Mesenchymal stem cell (in vitro differentiated cells and primary cell): ENCODE measurements at regions not wholly inside any gene's neighbourhood (a gene's known extent, or its start where the extent isn't known, plus 50 kb on each side); places are given as distances from the start of the nearest gene placed in this dataset.

Experiments used
- DNase-seq: peaks from one replicate; pipeline ENCODE4 v3.0.0-alpha.2; 2013
- H2AFZ ChIP-seq: one replicate; pipeline ENCODE4 v1.6.1; 2013; ENCODE audit warnings: low read depth, mild to moderate bottlenecking, control low read depth, inconsistent platforms, low read length, moderate library complexity
- H2AK5ac ChIP-seq: 2 replicates; pipeline ENCODE4 v1.6.1; 2013; ENCODE audit warnings: low read length, moderate library complexity, mild to moderate bottlenecking, inconsistent platforms; ENCODE audit not compliant: severe bottlenecking
- H2BK120ac ChIP-seq: one replicate; pipeline ENCODE4 v1.6.1; 2013; ENCODE audit warnings: low read depth, mild to moderate bottlenecking, inconsistent platforms, low read length, moderate library complexity
- H2BK12ac ChIP-seq, 2 experiments: one replicate each; pipeline ENCODE4 v1.6.1; 2013; ENCODE audit warnings: inconsistent platforms in 2 of 2, low read length in 2 of 2, mild to moderate bottlenecking in 2 of 2, moderate library complexity in 2 of 2, control low read depth in 1 of 2
- H2BK15ac ChIP-seq: one replicate; pipeline ENCODE4 v1.6.1; 2013; ENCODE audit warnings: mild to moderate bottlenecking, low read depth, inconsistent platforms; ENCODE audit not compliant: poor library complexity, severe bottlenecking
- H2BK5ac ChIP-seq: 2 replicates; pipeline ENCODE4 v1.6.1; 2013; ENCODE audit warnings: low read depth, mild to moderate bottlenecking, low read length, control low read depth, inconsistent platforms; ENCODE audit not compliant: poor library complexity, severe bottlenecking
- H3K14ac ChIP-seq, 2 experiments: one replicate each; pipeline ENCODE4 v1.6.1; 2013; ENCODE audit warnings: inconsistent platforms in 2 of 2, low read length in 2 of 2, control low read depth in 1 of 2, mild to moderate bottlenecking in 1 of 2, moderate library complexity in 1 of 2
- H3K18ac ChIP-seq, 2 experiments: one replicate each; pipeline ENCODE4 v1.6.1; 2013; ENCODE audit warnings: inconsistent platforms in 2 of 2, low read length in 2 of 2, control low read depth in 1 of 2, low read depth in 1 of 2, mild to moderate bottlenecking in 1 of 2
- H3K23ac ChIP-seq, 2 experiments: one replicate each; pipeline ENCODE4 v1.6.1; 2013; ENCODE audit warnings: inconsistent platforms in 2 of 2, low read length in 2 of 2, mild to moderate bottlenecking in 2 of 2, moderate library complexity in 2 of 2, control low read depth in 1 of 2
- H3K27ac ChIP-seq: 2 replicates; pipeline ENCODE4 v1.5.1; 2013; ENCODE audit warnings: mild to moderate bottlenecking, moderate library complexity, low read length, control low read depth, inconsistent platforms; ENCODE audit not compliant: poor library complexity, severe bottlenecking
- H3K27me3 ChIP-seq, 2 experiments: 2 replicates each; pipeline versions ENCODE4 v1.6.1 to v1.7.0; 2013; ENCODE audit warnings: low read length in 2 of 2, mild to moderate bottlenecking in 2 of 2, moderate library complexity in 2 of 2, control low read depth in 1 of 2, inconsistent platforms in 1 of 2; ENCODE audit not compliant: control insufficient read depth in 1 of 2, insufficient read depth in 1 of 2
- H3K36me3 ChIP-seq, 2 experiments: 2 replicates each; pipeline versions ENCODE4 v1.6.1 to v1.7.0; 2013; ENCODE audit warnings: low read length in 2 of 2, control low read depth in 1 of 2, inconsistent platforms in 1 of 2, low read depth in 1 of 2, mild to moderate bottlenecking in 1 of 2; ENCODE audit not compliant: insufficient read depth in 2 of 2, control insufficient read depth in 1 of 2
- H3K4ac ChIP-seq, 2 experiments: one replicate each; pipeline ENCODE4 v1.6.1; 2013; ENCODE audit warnings: inconsistent platforms in 2 of 2, low read length in 2 of 2, mild to moderate bottlenecking in 2 of 2, moderate library complexity in 2 of 2, control low read depth in 1 of 2, low read depth in 1 of 2
- H3K4me1 ChIP-seq: 2 replicates; pipeline ENCODE4 v1.6.1; 2013; ENCODE audit warnings: low read depth, low read length, control low read depth; ENCODE audit not compliant: control insufficient read depth, insufficient read depth
- H3K4me2 ChIP-seq: 2 replicates; pipeline ENCODE4 v1.6.1; 2013; ENCODE audit warnings: low read length, mild to moderate bottlenecking, inconsistent platforms; ENCODE audit not compliant: poor library complexity, severe bottlenecking
- H3K4me3 ChIP-seq, 2 experiments: 2 replicates each; pipeline versions ENCODE4 v1.5.1 to v1.7.0; 2013; ENCODE audit warnings: low read length in 2 of 2, mild to moderate bottlenecking in 2 of 2, control low read depth in 1 of 2, low read depth in 1 of 2; ENCODE audit not compliant: insufficient read depth in 1 of 2
- H3K79me1 ChIP-seq: replicated peaks from 2 replicates; pipeline ENCODE4 v1.6.1; 2013; ENCODE audit warnings: mild to moderate bottlenecking, control low read depth, low read length, inconsistent platforms; ENCODE audit not compliant: poor library complexity, severe bottlenecking
- H3K9ac ChIP-seq: 2 replicates; pipeline ENCODE4 v1.7.0; 2013; ENCODE audit warnings: mild to moderate bottlenecking, low read length, moderate library complexity
- H3K9me3 ChIP-seq: 2 replicates; pipeline ENCODE4 v1.7.0; 2013; ENCODE audit warnings: mild to moderate bottlenecking, low read length; ENCODE audit not compliant: control insufficient read depth
- H4K8ac ChIP-seq: one replicate; pipeline ENCODE4 v1.6.1; 2013; ENCODE audit warnings: inconsistent platforms, mild to moderate bottlenecking, low read length, moderate library complexity
- H4K91ac ChIP-seq: one replicate; pipeline ENCODE4 v1.6.1; 2013; ENCODE audit warnings: mild to moderate bottlenecking, low read length, inconsistent platforms
- WGBS: methylation state at CpG from one replicate; pipeline ENCODE4 v1.1.7; 2013; ENCODE audit warnings: mixed read lengths; 5-methylcytosine and 5-hydroxymethylcytosine counted together

DNA sequence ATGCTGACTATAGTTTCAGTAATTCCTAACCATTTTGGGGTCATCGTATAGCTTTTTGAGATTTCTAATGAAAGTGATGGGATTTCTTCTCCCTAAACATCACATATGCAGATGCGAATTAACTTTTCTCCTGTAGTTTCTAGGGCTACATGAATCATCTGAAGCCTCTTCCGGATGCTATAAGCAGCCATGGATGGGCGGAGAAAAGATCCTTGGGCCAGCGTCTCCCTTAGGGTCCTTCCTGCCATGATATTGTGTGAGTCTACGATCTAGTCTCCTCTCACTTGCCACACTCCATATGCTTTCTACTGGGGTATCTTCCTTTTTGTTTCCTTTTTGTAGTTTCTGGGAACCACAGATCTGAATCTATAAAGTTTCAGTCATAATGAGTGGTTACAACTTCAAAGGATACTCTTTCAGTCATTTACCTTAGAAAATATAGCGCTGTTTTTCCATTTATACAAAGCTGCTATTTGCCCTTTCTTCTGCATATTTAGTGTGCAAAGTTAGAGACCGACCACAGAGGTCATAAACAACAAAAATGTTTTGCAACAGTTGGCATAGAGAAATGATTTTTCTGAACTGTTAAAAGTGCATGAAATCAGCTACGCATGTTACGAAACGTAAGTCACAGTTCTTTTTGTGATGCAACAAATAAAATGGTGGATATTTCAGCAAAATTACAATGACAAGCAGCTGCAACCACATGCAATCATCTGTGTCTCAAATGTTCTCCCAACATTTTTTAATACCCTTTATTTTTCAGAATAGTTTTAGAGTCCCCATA, 396.2 kb upstream of the SLC35B3 start:
- no peak overlapping the region for H3K14ac ChIP-seq
- H3K4ac ChIP-seq, result no peak overlapping the region
- H3K27me3 ChIP-seq, result no peaks in the 10 kb centered on the region
- H3K9me3 ChIP-seq, result peaks cover 5% of the 10 kb centered on the region
- no peak overlapping the region for H2AK5ac ChIP-seq
- no peaks in the 10 kb centered on the region for H3K4me1 ChIP-seq
- no peak overlapping the region for H3K4me3 ChIP-seq
- no peak overlapping the region for H4K8ac ChIP-seq
- H4K91ac ChIP-seq, result no peak overlapping the region
- H3K23ac ChIP-seq, result no peak overlapping the region
- H3K9ac ChIP-seq, result no peak overlapping the region
- H2BK12ac ChIP-seq, result no peak overlapping the region
- no peaks in the 10 kb centered on the region for H3K36me3 ChIP-seq
- no peak overlapping the region for H3K27ac ChIP-seq
- no peak overlapping the region for H2AFZ ChIP-seq
- no peak overlapping the region for H3K18ac ChIP-seq
- 80% methylated on average over 9 of the region's 11 CpGs for WGBS
- H2BK15ac ChIP-seq, result no peak overlapping the region
- no peak for DNase-seq
- H3K4me2 ChIP-seq, result no peak overlapping the region
- H3K79me1 ChIP-seq, result no peaks in the 10 kb centered on the region
- H2BK5ac ChIP-seq, result no peak overlapping the region
- H2BK120ac ChIP-seq, result no peak overlapping the region

DNA sequence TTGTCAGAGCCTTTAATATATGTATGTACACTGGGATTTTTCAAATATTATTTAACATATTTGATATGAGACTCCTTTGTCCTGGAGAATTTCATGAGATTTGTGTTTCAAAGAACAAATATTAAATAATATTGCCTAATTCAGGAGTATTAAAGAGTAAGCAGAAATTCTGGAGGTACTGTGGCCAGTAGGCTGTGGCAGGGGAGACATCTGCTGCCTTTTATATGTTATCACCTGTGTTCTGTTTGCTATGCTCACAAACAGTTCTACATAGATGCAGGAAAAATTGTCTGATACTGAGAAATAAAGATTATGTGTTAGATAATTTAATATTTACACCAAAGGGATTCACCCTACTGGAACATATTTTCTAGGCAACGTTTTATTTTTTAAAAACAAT, 395.4 kb upstream of the SLC35B3 start:
- no peak overlapping the region for H3K14ac ChIP-seq
- no peak overlapping the region for H3K23ac ChIP-seq
- no peak overlapping the region for H3K9ac ChIP-seq
- H2BK120ac ChIP-seq, result no peak overlapping the region
- H3K4me1 ChIP-seq, result no peaks in the 10 kb centered on the region
- no peak overlapping the region for H4K91ac ChIP-seq
- no peak overlapping the region for H2BK5ac ChIP-seq
- H4K8ac ChIP-seq, result no peak overlapping the region
- H2BK15ac ChIP-seq, result no peak overlapping the region
- no CpG with 5 or more reads among the region's 1 CpG for WGBS
- no peak overlapping the region for H2AK5ac ChIP-seq
- no peaks in the 10 kb centered on the region for H3K79me1 ChIP-seq
- no peak for DNase-seq
- H3K9me3 ChIP-seq, result peaks cover 5% of the 10 kb centered on the region
- no peak overlapping the region for H3K4ac ChIP-seq
- no peak overlapping the region for H2BK12ac ChIP-seq
- no peaks in the 10 kb centered on the region for H3K36me3 ChIP-seq
- H3K27me3 ChIP-seq, result no peaks in the 10 kb centered on the region
- no peak overlapping the region for H3K18ac ChIP-seq
- no peak overlapping the region for H2AFZ ChIP-seq
- no peak overlapping the region for H3K4me3 ChIP-seq
- H3K27ac ChIP-seq, result no peak overlapping the region
- H3K4me2 ChIP-seq, result no peak overlapping the region

GRCh38 chr6:8829796-8830195, 394.5 kb upstream of the SLC35B3 start:
- Histone ChIP-seq H3K4me2 (no peak overlapping the region), H2BK120ac (no peak overlapping the region), H2AFZ (no peak overlapping the region), H3K9ac (no peak overlapping the region), H3K23ac (no peak overlapping the region), H3K27me3 (no peaks in the 10 kb centered on the region), H3K4me3 (no peak overlapping the region), H4K8ac (no peak overlapping the region), H3K14ac (no peak overlapping the region), H2AK5ac (no peak overlapping the region), H3K18ac (no peak overlapping the region), H3K4me1 (no peaks in the 10 kb centered on the region), H3K27ac (no peak overlapping the region), H2BK12ac (no peak overlapping the region), H4K91ac (no peak overlapping the region), H2BK5ac (no peak overlapping the region), H3K9me3 (peaks cover 7% of the 10 kb centered on the region), H2BK15ac (no peak overlapping the region), H3K36me3 (no peaks in the 10 kb centered on the region), H3K79me1 (no peaks in the 10 kb centered on the region), H3K4ac (no peak overlapping the region)
- 76% methylated on average over 5 of the region's 5 CpGs for WGBS
- no peak for DNase-seq

DNA sequence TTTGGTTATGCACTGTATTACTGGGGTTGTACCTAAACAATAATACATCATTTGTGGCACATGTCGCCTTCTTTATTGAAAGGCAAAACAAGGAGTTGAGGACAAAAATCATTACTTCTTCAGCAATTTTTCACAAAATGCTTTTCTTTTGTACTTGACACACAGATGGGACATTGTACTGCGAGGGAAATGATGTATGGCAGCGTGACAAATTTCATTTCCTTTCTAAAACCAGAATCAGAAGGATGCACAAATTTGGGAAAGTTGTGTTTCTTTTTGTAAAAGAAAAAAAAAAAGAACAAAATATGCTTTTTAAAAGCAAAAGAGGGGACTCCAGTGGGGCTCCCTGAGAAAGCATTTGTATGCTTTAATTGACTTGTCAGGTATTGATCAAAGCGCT, 394.0 kb upstream of the SLC35B3 start:
- H4K91ac ChIP-seq, result no peak overlapping the region
- no peak overlapping the region for H2BK12ac ChIP-seq
- no peak overlapping the region for H2BK5ac ChIP-seq
- H4K8ac ChIP-seq, result no peak overlapping the region
- H3K4me3 ChIP-seq, result no peak overlapping the region
- no peak overlapping the region for H3K14ac ChIP-seq
- no peak overlapping the region for H2BK120ac ChIP-seq
- no peak overlapping the region for H2AK5ac ChIP-seq
- H3K79me1 ChIP-seq, result no peaks in the 10 kb centered on the region
- H3K27me3 ChIP-seq, result no peaks in the 10 kb centered on the region
- H3K27ac ChIP-seq, result no peak overlapping the region
- peaks cover 8% of the 10 kb centered on the region for H3K9me3 ChIP-seq
- no peaks in the 10 kb centered on the region for H3K36me3 ChIP-seq
- H3K4me2 ChIP-seq, result no peak overlapping the region
- H2AFZ ChIP-seq, result no peak overlapping the region
- 97% methylated on average over 1 of the region's 4 CpGs for WGBS
- no peak for DNase-seq
- no peaks in the 10 kb centered on the region for H3K4me1 ChIP-seq
- H2BK15ac ChIP-seq, result no peak overlapping the region
- H3K18ac ChIP-seq, result no peak overlapping the region
- no peak overlapping the region for H3K4ac ChIP-seq
- H3K23ac ChIP-seq, result no peak overlapping the region
- H3K9ac ChIP-seq, result no peak overlapping the region
